ENCODE measurements at regions not wholly inside any gene's neighbourhood (a gene's known extent, or its start where the extent isn't known, plus 50 kb on each side); places are given as distances from the start of the nearest gene placed in this dataset.

- TF ChIP-seq, protein P1, sequence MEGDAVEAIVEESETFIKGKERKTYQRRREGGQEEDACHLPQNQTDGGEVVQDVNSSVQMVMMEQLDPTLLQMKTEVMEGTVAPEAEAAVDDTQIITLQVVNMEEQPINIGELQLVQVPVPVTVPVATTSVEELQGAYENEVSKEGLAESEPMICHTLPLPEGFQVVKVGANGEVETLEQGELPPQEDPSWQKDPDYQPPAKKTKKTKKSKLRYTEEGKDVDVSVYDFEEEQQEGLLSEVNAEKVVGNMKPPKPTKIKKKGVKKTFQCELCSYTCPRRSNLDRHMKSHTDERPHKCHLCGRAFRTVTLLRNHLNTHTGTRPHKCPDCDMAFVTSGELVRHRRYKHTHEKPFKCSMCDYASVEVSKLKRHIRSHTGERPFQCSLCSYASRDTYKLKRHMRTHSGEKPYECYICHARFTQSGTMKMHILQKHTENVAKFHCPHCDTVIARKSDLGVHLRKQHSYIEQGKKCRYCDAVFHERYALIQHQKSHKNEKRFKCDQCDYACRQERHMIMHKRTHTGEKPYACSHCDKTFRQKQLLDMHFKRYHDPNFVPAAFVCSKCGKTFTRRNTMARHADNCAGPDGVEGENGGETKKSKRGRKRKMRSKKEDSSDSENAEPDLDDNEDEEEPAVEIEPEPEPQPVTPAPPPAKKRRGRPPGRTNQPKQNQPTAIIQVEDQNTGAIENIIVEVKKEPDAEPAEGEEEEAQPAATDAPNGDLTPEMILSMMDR (IDR thresholded peaks at IDR 0.05) = no peak
- TF ChIP-seq POLR2A (IDR thresholded peaks at IDR 0.05) = no peak
- TF ChIP-seq EP300 (IDR thresholded peaks at IDR 0.05) = no peak
These were observed 51.7 kb upstream of the TBX18 start for GRCh38 chr6:84815896-84816735.
